Kidney (tissue), 13 donors: ENCODE measurements at regions not wholly inside any gene's neighbourhood (a gene's known extent, or its start where the extent isn't known, plus 50 kb on each side); places are given as distances from the start of the nearest gene placed in this dataset.

Experiments used
- DNase-seq, 5 donors: peaks; one replicate each; pipeline ENCODE4 v3.0.0-alpha.2; 2013 to 2020
- FAIRE-seq: peaks from 2 replicates; lab custom pipeline; 2012; peaks lifted over from hg19 to GRCh38; lab: Jason Lieb, UNC
- H3K27ac ChIP-seq, 2 donors: one replicate each; pipeline ENCODE4 v1.7.0; 2013; ENCODE audit warnings: low read depth in 2 of 2, low read length in 2 of 2, inconsistent platforms in 1 of 2
- H3K27me3 ChIP-seq: one replicate; pipeline ENCODE4 v1.7.1; 2013; ENCODE audit warnings: low read length, inconsistent platforms; ENCODE audit not compliant: control insufficient read depth, insufficient read depth
- H3K36me3 ChIP-seq, 3 donors: one replicate each; pipeline versions ENCODE4 v1.7.0 to v1.7.1; 2013; ENCODE audit warnings: low read length in 3 of 3, control low read depth in 1 of 3, inconsistent platforms in 1 of 3; ENCODE audit not compliant: insufficient read depth in 3 of 3, control insufficient read depth in 2 of 3
- H3K4me1 ChIP-seq, 3 donors: one replicate each; pipeline versions ENCODE4 v1.7.0 to v1.7.1; 2013; ENCODE audit warnings: low read length in 3 of 3, inconsistent platforms in 1 of 3, low read depth in 1 of 3; ENCODE audit not compliant: control insufficient read depth in 2 of 3, insufficient read depth in 2 of 3
- H3K4me3 ChIP-seq, 3 donors: one replicate each; pipeline versions ENCODE4 v1.7.0 to v1.8.1; 2013; ENCODE audit warnings: low read length in 3 of 3, control low read depth in 1 of 3, inconsistent platforms in 1 of 3
- H3K9ac ChIP-seq, 3 donors: one replicate each; pipeline versions ENCODE4 v1.7.0 to v1.7.1; 2013; ENCODE audit warnings: low read length in 3 of 3, control low read depth in 1 of 3, inconsistent platforms in 1 of 3
- H3K9me3 ChIP-seq, 3 donors: one replicate each; pipeline versions ENCODE4 v1.7.0 to v1.7.1; 2013; ENCODE audit warnings: low read length in 3 of 3, control low read depth in 1 of 3, inconsistent platforms in 1 of 3; ENCODE audit not compliant: control insufficient read depth in 2 of 3, insufficient read depth in 1 of 3
- CTCF ChIP-seq: IDR thresholded peaks from 3 replicates; pipeline ENCODE4 v1.5.1; 2012; ENCODE audit warnings: mild to moderate bottlenecking, moderate library complexity, borderline replicate concordance; ENCODE audit not compliant: insufficient read depth; ENCODE audit errors: extremely low read depth
- intact Hi-C: fragments of 100-400 bp; cut with DNase I; formaldehyde crosslinking; loops from one replicate; pipeline ENCODE4 v1.11.1; 2022
- donor health status: control.
- donor health status: control.
- donor health status: control.
- donor health status: control.
- donor health status: control.
- donor health status: DM: yes; HTN: yes; CAD: no.
- donor health status: Normal renal cell carcinoma (clear cell type).

GRCh38 chr2:217393585-217394032 is 533.7 kb upstream of the TNP1 start:
- Histone ChIP-seq H3K36me3 (no peaks in the 10 kb centered on the region), H3K27ac (no peak overlapping the region), H3K9ac (no peak overlapping the region), H3K9me3 (no peaks in the 10 kb centered on the region), H3K4me3 (no peak overlapping the region), H3K4me1 (peaks cover 0 to 5% (median 0%) of the 10 kb centered on the region in 3 donors), H3K27me3 (no peaks in the 10 kb centered on the region)
- DNase-seq (peak in 1 of 5 donors; percentile 80), FAIRE-seq (no peak)
- no peak for TF ChIP-seq CTCF
- intact Hi-C loops, result no loop called here

DNA sequence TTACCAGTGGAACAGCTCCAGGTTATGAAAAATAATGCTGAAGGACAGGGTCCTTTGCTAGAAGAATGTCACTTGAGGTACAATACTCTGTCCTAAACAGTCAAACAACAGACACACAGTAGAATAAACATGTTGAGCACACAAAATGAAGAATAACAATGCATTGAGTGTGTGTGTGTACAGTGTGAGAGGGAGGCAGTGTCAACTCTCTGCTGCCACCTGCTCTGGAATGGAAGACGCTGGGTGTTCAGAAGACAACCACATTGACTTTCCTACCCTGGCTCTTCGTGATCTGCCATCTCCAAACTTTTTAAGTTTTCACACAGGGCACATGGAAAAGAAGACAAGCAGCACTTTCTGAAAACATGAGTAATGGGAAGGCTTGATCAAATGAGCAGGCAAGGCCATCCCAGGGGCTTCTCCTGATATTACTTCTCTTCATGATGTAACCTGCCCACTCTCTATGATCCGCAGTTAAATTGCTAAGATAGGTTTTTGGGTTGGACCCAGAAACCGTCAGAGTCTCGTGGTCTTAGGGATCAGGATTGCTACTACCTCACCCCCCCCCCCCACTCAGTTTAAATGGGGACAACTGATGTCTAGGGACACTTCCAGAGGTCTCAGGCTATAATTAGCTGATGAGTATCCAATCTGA is 533.2 kb upstream of the TNP1 start:
- no peak for TF ChIP-seq CTCF
- intact Hi-C loops, result no loop called here
- DNase-seq, result no peak
- H3K27ac ChIP-seq, result no peak overlapping the region
- no peaks in the 10 kb centered on the region for H3K9me3 ChIP-seq
- no peaks in the 10 kb centered on the region for H3K36me3 ChIP-seq
- FAIRE-seq, result no peak
- no peak overlapping the region for H3K4me3 ChIP-seq
- H3K4me1 ChIP-seq, result peaks cover 0 to 2% (median 0%) of the 10 kb centered on the region in 3 donors
- no peaks in the 10 kb centered on the region for H3K27me3 ChIP-seq
- H3K9ac ChIP-seq, result no peak overlapping the region

GRCh38 chr2:217387776-217388387 is 528.0 kb upstream of the TNP1 start:
- Histone ChIP-seq H3K4me1 (no peaks in the 10 kb centered on the region), H3K9me3 (no peaks in the 10 kb centered on the region), H3K36me3 (no peaks in the 10 kb centered on the region), H3K27me3 (no peaks in the 10 kb centered on the region), H3K9ac (no peak overlapping the region), H3K27ac (no peak overlapping the region), H3K4me3 (no peak overlapping the region)
- DNase-seq (no peak), FAIRE-seq (no peak)
- intact Hi-C loops, result no loop called here
- no peak for TF ChIP-seq CTCF

- no peak for FAIRE-seq
- Histone ChIP-seq H3K9ac (no peak overlapping the region), H3K27ac (no peak overlapping the region), H3K27me3 (no peaks in the 10 kb centered on the region), H3K4me1 (no peaks in the 10 kb centered on the region), H3K36me3 (no peaks in the 10 kb centered on the region), H3K9me3 (no peaks in the 10 kb centered on the region), H3K4me3 (no peak overlapping the region)
- no peak for TF ChIP-seq CTCF
- DNase-seq, result no peak
- intact Hi-C loops, result no loop called here
These were observed 526.2 kb upstream of the TNP1 start for GRCh38 chr2:217386041-217386440.
